GM12878 (cell line): ENCODE measurements at regions not wholly inside any gene's neighbourhood (a gene's known extent, or its start where the extent isn't known, plus 50 kb on each side); places are given as distances from the start of the nearest gene placed in this dataset.

Experiments used
- ATAC-seq: fragments of 200-7000 bp; cut with Tn5 transposase; 3 replicates; pipeline ENCODE4 v1.9.1; 2020; ENCODE audit warnings: mild to moderate bottlenecking, moderate library complexity
- BruUV-seq: library from RNA; stranded (reverse); fragments of 400-500 nt; replicated peaks from 2 replicates; lab custom pipeline; 2021; lab: Mats Ljungman, UMichigan
- CTCF ChIA-PET: fragments of 300-600 bp; sonication (Branson Sonifier 250); formaldehyde crosslinking; extraction: SDS; loops from one replicate; lab custom pipeline; 2021; ENCODE audit warnings: inconsistent platforms; lab: Yijun Ruan, JAX
- POLR2A ChIA-PET: fragments of 350-600 bp; formaldehyde crosslinking; extraction: SDS; loops from one replicate; lab custom pipeline; 2021; ENCODE audit warnings: inconsistent platforms; lab: Charles Lee
- RAD21 ChIA-PET: fragments of 300-600 bp; sonication (Branson Sonifier 250); formaldehyde crosslinking; loops from one replicate; lab custom pipeline; 2023; ENCODE audit warnings: antibody characterized with exemption; ENCODE audit not compliant: unreplicated experiment; lab: Charles Lee
- SMC1A ChIA-PET: fragments of 300-600 bp; sonication (Branson Sonifier 250); formaldehyde crosslinking; loops from one replicate; lab custom pipeline; 2023; ENCODE audit not compliant: unreplicated experiment, uncharacterized antibody; lab: Charles Lee
- DNase-seq: peaks from one replicate; pipeline ENCODE4 v3.0.0-alpha.2; 2011; ENCODE audit warnings: low read depth, low spot score
- FAIRE-seq: peaks from 3 replicates; lab custom pipeline; 2011; peaks lifted over from hg19 to GRCh38; lab: Jason Lieb, UNC
- H2AFZ ChIP-seq: 2 replicates; pipeline ENCODE4 v1.6.0; 2011; ENCODE audit warnings: low read depth, low read length, control low read depth; ENCODE audit not compliant: control insufficient read depth
- H3K27ac ChIP-seq: 2 replicates; pipeline ENCODE4 v1.5.1; 2011; ENCODE audit warnings: control low read depth; ENCODE audit not compliant: control insufficient read depth, insufficient read depth
- H3K27me3 ChIP-seq, 2 experiments: replicated peaks in 1 of 2; 2 replicates each; pipeline versions ENCODE4 v1.6.0 to v1.6.1; 2011; ENCODE audit warnings: low read length in 1 of 2; ENCODE audit not compliant: control insufficient read depth in 2 of 2, insufficient read depth in 2 of 2
- H3K36me3 ChIP-seq, 2 experiments: 2 replicates each; pipeline ENCODE4 v1.5.1; 2011; ENCODE audit warnings: low read length in 1 of 2; ENCODE audit not compliant: control insufficient read depth in 2 of 2, insufficient read depth in 2 of 2
- H3K4me1 ChIP-seq: 2 replicates; pipeline ENCODE4 v1.6.1; 2011; ENCODE audit warnings: mild to moderate bottlenecking, low read length, moderate library complexity, mixed read lengths; ENCODE audit not compliant: control insufficient read depth, insufficient read depth
- H3K4me2 ChIP-seq: 2 replicates; pipeline ENCODE4 v1.6.0; 2011; ENCODE audit warnings: control low read depth; ENCODE audit not compliant: control insufficient read depth, insufficient read depth
- H3K4me3 ChIP-seq: fragments of 200-600 bp; sonication (generic); 2 replicates; pipeline ENCODE4 v1.5.1; 2016
- H3K79me2 ChIP-seq: 2 replicates; pipeline ENCODE4 v1.6.0; 2011; ENCODE audit warnings: low read length; ENCODE audit not compliant: control insufficient read depth, insufficient read depth
- H3K9ac ChIP-seq: 2 replicates; pipeline ENCODE4 v1.8.0; 2011; ENCODE audit warnings: low read length, control low read depth, mixed read lengths; ENCODE audit not compliant: control insufficient read depth, insufficient read depth
- H3K9me3 ChIP-seq: replicated peaks from 3 replicates; pipeline ENCODE4 v1.5.1; 2011; ENCODE audit warnings: mild to moderate bottlenecking, low read length; ENCODE audit not compliant: control insufficient read depth, insufficient read depth
- H4K20me1 ChIP-seq: 2 replicates; pipeline ENCODE4 v1.6.0; 2011; ENCODE audit not compliant: control insufficient read depth, insufficient read depth
- BCL11A ChIP-seq: IDR thresholded peaks from 2 replicates; pipeline ENCODE4 v1.6.1; 2011; ENCODE audit warnings: low read depth, low read length
- FOS ChIP-seq: IDR thresholded peaks from 3 replicates; pipeline ENCODE4 v1.6.1; 2011; ENCODE audit warnings: borderline replicate concordance; ENCODE audit not compliant: insufficient read length; ENCODE audit errors: extremely low read depth
- KLF5 ChIP-seq: fragments of 450-650 bp; IDR thresholded peaks from 2 replicates; pipeline ENCODE4 v1.6.1; 2014; ENCODE audit warnings: mild to moderate bottlenecking; ENCODE audit not compliant: partially characterized antibody
- SIN3A ChIP-seq: IDR thresholded peaks from 2 replicates; pipeline ENCODE4 v1.6.1; 2012; ENCODE audit warnings: low read depth, low read length, improper control_type of control experiment
- ZNF687 ChIP-seq: fragments of 450-650 bp; IDR thresholded peaks from 2 replicates; pipeline ENCODE4 v1.6.1; 2017; ENCODE audit warnings: mild to moderate bottlenecking, moderate library complexity
- WGBS: methylation state at CpG from one replicate; pipeline ENCODE4 v1.1.6; 2016; ENCODE audit warnings: low lambda C conversion rate; ENCODE audit not compliant: insufficient replicate concordance, insufficient coverage; ENCODE audit errors: missing lambda C conversion rate; 5-methylcytosine and 5-hydroxymethylcytosine counted together
- in situ Hi-C: fragments of 300-500 bp; cut with MboI; formaldehyde crosslinking; loops from 9 replicates; pipeline ENCODE4 v1.14.3; 2018; ENCODE audit warnings: mixed read lengths
- intact Hi-C: fragments of 100-400 bp; cut with micrococcal nuclease; formaldehyde crosslinking; loops from one replicate; pipeline ENCODE4 v1.14.2; 2022; ENCODE audit not compliant: unreplicated experiment

- RAD21 ChIA-PET: no interaction called here
- POLR2A ChIA-PET: no interaction called here
- no peak overlapping the region for H2AFZ ChIP-seq
- no peak for FAIRE-seq
- in situ Hi-C loops (no loop called here), intact Hi-C loops (no loop called here)
- H4K20me1 ChIP-seq: no peaks in the 10 kb centered on the region
- H3K4me2 ChIP-seq: no peak overlapping the region
- no peaks in the 10 kb centered on the region for H3K27me3 ChIP-seq
- DNase-seq: no peak
- no peaks in the 10 kb centered on the region; the same call in 2 of the 3 replicates for H3K9me3 ChIP-seq
- SMC1A ChIA-PET: no interaction called here
- no peaks in the 10 kb centered on the region for H3K79me2 ChIP-seq
- no peak overlapping the region for H3K9ac ChIP-seq
- no peak overlapping the region for H3K4me3 ChIP-seq
- TF ChIP-seq FOS (no peak), SIN3A (no peak), ZNF687 (no peak), KLF5 (no peak), BCL11A (no peak)
- TF ChIP-seq, all 136 proteins: peak for 0
- CTCF ChIA-PET: no interaction called here
- BruUV-seq: no TSS peak
- H3K36me3 ChIP-seq: no peaks in the 10 kb centered on the region
- no peak for ATAC-seq
- no peak overlapping the region for H3K27ac ChIP-seq
- no peaks in the 10 kb centered on the region for H3K4me1 ChIP-seq
- WGBS: 27% methylated on average over 3 of the region's 3 CpGs
Observed at GRCh38 chr12:130078852-130079251, 83.4 kb upstream of the FZD10 start.
